SJCRH30 (cell line): ENCODE measurements at regions not wholly inside any gene's neighbourhood (a gene's known extent, or its start where the extent isn't known, plus 50 kb on each side); places are given as distances from the start of the nearest gene placed in this dataset.

Experiments
- DNase-seq, 2 experiments: peaks; one replicate each; pipeline ENCODE4 v3.0.0-alpha.2; 2015 to 2020
- H3K27ac ChIP-seq: fragments of 250-450 bp; sonication (Bioruptor Pico); 2 replicates; pipeline ENCODE4 v1.5.1; 2020; ENCODE audit warnings: mild to moderate bottlenecking, moderate library complexity
- H3K27me3 ChIP-seq: fragments of 250-450 bp; sonication (Bioruptor Pico); 2 replicates; pipeline ENCODE4 v1.5.1; 2020; ENCODE audit warnings: mild to moderate bottlenecking, moderate library complexity
- H3K36me3 ChIP-seq: fragments of 250-450 bp; sonication (Bioruptor Pico); 2 replicates; pipeline ENCODE4 v1.5.1; 2020; ENCODE audit warnings: mild to moderate bottlenecking, moderate library complexity
- H3K4me1 ChIP-seq: fragments of 250-450 bp; sonication (Bioruptor Pico); 2 replicates; pipeline ENCODE4 v1.5.1; 2020; ENCODE audit warnings: mild to moderate bottlenecking, moderate library complexity
- H3K4me3 ChIP-seq: fragments of 250-450 bp; sonication (Bioruptor Pico); 2 replicates; pipeline ENCODE4 v1.5.1; 2020; ENCODE audit warnings: mild to moderate bottlenecking, moderate library complexity
- H3K9me3 ChIP-seq: fragments of 250-450 bp; sonication (Bioruptor Pico); replicated peaks from 2 replicates; pipeline ENCODE4 v1.5.1; 2020; ENCODE audit warnings: mild to moderate bottlenecking, moderate library complexity

DNA sequence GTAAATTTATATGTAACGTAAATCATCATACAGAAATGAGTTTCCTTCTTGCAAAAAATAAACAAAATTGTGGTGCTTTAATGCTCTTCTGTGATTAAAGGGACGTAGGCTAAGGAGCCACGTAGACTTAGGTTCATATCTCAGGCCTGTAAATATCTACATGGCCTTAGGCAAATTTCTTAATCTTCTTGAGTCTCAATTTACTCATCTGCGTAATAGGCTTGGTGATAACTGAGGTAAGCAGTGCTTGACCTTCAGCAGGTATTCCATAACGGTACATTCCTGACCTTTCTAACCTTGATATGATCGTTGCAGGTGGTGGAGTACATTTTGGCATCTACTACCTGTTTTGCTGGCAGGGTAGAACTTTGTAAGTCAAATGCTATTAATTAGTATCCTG lies 65.2 kb upstream of the TLR3 start:
- no peaks in the 10 kb centered on the region for H3K4me1 ChIP-seq
- H3K4me3 ChIP-seq = no peak overlapping the region
- H3K27ac ChIP-seq = no peak overlapping the region
- no peak for DNase-seq
- no peaks in the 10 kb centered on the region for H3K36me3 ChIP-seq
- H3K9me3 ChIP-seq = no peaks in the 10 kb centered on the region
- no peaks in the 10 kb centered on the region for H3K27me3 ChIP-seq

- no peak for DNase-seq
- H3K36me3 ChIP-seq = no peaks in the 10 kb centered on the region
- no peaks in the 10 kb centered on the region for H3K4me1 ChIP-seq
Observed at GRCh38 chr4:186008057-186008456, 60.9 kb upstream of the TLR3 start.

DNA sequence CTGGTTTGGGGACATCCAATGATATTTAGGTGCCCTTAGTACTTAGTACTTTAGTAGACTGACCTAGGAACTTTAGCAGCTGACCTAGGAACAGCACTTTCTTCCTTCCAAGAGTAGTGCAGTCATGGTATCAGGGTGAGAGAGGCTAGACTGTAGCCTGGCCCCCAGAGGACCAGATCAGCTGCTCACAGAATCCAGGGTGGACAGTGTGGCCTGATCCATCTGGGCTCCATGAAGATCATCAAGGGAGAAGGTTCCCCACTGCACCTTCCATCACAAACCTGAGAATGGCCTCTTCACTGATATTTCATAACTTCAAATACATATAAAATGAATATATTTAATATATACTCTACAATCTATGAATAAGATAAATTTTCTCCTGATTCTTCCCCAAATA lies 59.0 kb upstream of the TLR3 start:
- no peak for DNase-seq
- no peaks in the 10 kb centered on the region for H3K4me1 ChIP-seq
- no peaks in the 10 kb centered on the region for H3K27me3 ChIP-seq
- H3K9me3 ChIP-seq = no peaks in the 10 kb centered on the region
- H3K27ac ChIP-seq = no peak overlapping the region
- no peak overlapping the region for H3K4me3 ChIP-seq
- H3K36me3 ChIP-seq = no peaks in the 10 kb centered on the region

More at GRCh38 chr4:186008057-186008456, 60.9 kb upstream of the TLR3 start:
- Histone ChIP-seq H3K27me3 (no peaks in the 10 kb centered on the region), H3K9me3 (no peaks in the 10 kb centered on the region), H3K27ac (no peak overlapping the region), H3K4me3 (no peak overlapping the region)

DNA sequence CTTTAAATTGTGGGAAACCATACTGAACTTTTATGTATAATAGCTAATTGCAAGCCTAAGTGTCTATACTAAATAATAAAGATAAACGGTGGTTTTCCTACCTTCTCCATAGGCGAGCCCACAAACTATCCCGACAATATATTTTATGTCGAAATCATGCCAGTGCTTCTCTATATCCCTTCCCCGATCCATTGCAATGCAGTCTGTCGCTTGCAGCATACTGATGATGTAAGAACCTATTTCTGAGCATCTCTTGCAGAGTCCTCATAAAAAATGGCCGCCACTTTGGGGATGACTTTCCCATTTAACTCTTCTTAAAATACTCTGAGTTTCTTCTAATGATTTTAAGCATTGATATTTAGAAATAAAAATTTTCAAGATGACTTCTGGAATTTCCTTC lies 58.1 kb upstream of the TLR3 start:
- Histone ChIP-seq H3K4me3 (no peak overlapping the region), H3K27ac (no peak overlapping the region), H3K4me1 (no peaks in the 10 kb centered on the region), H3K27me3 (no peaks in the 10 kb centered on the region), H3K36me3 (no peaks in the 10 kb centered on the region), H3K9me3 (no peaks in the 10 kb centered on the region)
- DNase-seq = no peak

DNA sequence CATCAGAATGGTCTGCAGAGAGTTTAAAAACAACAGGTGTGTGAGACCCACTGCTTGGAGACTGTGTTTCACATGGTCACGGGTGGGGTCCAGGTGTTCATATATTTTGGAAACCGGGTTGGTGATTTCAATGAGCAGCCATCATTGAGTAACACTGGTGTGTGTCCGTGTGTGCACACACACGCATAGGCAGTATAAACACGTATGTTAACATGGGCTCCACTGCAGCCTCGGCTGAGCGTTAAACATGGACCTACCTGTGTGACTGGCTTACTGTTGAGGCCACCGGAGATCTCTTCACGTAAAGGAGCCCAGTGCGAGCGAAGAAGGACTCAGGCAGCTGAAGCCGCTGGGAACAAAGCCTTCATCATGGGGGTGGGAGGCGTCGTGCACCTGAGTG lies 56.9 kb upstream of the TLR3 start:
- DNase-seq = no peak
- Histone ChIP-seq H3K36me3 (no peaks in the 10 kb centered on the region), H3K4me3 (no peak overlapping the region), H3K27me3 (no peaks in the 10 kb centered on the region), H3K27ac (no peak overlapping the region), H3K9me3 (no peaks in the 10 kb centered on the region), H3K4me1 (no peaks in the 10 kb centered on the region)

DNA sequence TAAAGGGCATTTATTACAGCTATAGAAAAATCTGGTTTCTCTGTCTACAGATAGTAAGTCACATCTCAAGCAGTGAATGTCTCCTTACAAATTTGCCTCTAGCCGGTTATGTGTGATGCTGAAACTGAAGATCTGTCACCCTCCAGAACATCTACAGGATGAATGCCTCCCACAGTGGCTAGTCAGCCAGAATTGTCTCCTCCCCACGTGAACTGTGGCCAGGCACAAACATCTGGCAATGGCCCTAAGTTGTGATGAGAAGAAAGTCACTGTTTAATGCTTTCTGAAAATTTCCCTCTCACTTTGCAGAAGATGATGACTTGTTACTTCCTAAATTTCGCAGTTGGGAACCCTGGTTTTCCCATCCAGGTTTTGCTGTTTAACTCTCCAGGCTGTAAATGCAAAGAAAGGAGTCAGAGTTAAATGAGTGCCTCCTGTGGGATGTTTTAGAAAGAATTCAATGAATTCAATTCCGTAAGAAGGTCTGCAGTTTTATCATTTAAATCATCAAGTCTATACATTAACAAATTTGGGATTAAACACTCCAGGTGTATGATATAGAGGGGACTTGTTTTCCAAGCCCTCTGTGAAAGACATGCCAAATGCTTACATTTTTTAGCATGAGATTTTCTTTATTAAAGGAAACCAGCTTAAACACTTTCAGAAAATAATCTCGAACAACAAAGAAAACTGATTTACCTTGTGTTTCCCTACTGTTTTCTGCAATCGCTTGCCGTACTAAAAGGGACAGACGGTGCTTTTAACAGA lies 55.4 kb upstream of the TLR3 start:
- Histone ChIP-seq H3K36me3 (no peaks in the 10 kb centered on the region), H3K9me3 (no peaks in the 10 kb centered on the region), H3K4me3 (no peak overlapping the region), H3K4me1 (no peaks in the 10 kb centered on the region), H3K27ac (no peak overlapping the region), H3K27me3 (no peaks in the 10 kb centered on the region)
- DNase-seq = no peak

DNA sequence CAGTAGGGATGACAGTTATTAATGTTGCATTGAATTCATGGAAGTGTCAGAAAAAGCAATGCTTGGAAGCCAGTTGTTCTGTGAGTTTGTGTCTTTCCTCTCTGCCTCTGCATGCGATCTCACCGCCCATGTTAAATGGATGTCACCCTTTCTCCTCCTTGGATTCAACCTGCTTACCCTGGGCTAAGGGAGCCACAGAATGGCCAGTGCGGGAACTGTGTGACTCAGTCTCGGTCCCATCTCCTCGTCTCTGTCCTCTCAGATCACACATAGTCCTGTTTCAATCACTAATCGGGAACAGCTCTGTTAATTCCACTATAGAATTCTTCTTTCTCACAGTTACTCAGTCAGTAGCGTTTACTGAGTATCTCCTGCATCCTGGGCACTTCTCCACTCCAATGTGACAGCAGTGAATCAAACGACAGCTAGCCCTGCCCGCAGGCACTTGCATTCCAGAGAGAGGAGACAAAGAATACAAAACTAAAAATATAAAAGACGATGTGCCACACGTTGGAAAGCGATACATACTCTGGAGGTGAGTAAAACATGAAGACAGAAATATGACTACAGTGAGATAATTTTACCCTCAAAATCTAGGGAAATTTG lies 53.6 kb upstream of the TLR3 start:
- no peak for DNase-seq
- no peak overlapping the region for H3K27ac ChIP-seq
- no peak overlapping the region for H3K4me3 ChIP-seq
- no peaks in the 10 kb centered on the region for H3K4me1 ChIP-seq
- H3K27me3 ChIP-seq = no peaks in the 10 kb centered on the region
- H3K9me3 ChIP-seq = no peaks in the 10 kb centered on the region
- no peaks in the 10 kb centered on the region for H3K36me3 ChIP-seq

DNA sequence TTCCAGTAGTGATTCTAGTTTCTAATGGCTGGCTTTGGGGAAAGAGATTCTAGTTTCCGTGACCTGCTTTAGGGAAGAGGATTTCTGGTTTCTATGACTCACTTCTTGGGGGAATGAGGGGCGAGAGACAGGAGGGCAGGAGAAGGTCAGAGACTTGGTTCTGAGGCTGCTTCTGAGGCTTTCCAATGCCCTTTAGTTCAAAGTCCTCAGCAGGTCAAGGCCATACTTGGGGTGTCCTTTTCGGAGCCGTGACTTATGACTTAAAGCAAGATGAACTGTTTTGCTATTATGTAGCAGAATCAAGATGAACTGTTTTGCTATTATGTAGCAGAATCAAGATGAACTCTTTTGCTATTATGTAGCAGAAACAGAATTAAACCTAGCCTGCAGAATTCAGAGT lies 52.2 kb upstream of the TLR3 start:
- Histone ChIP-seq H3K4me3 (no peak overlapping the region), H3K9me3 (no peaks in the 10 kb centered on the region), H3K27me3 (no peaks in the 10 kb centered on the region), H3K4me1 (no peaks in the 10 kb centered on the region), H3K36me3 (no peaks in the 10 kb centered on the region), H3K27ac (no peak overlapping the region)
- no peak for DNase-seq

DNA sequence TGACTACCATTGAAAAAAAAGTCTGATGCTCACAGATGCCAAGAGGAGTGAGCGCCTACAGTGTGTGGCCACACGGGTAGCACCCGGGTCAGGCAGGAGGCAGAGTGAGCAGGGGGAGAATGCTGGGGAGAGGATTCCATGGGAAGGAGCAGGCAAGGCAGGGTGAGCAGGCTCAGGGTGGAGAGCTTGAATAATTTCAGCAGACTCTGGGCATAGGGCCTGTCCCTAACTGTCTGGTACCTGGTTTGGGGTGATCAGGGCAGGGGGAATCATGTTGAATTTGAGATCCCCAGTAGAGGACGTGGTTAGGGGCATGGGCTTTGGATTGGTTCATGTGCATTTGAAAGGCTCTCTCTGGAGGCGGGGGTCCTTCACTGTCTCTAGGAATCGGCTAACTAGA lies 51.2 kb upstream of the TLR3 start:
- DNase-seq = no peak
- no peaks in the 10 kb centered on the region for H3K36me3 ChIP-seq
- no peaks in the 10 kb centered on the region for H3K9me3 ChIP-seq
- H3K4me3 ChIP-seq = no peak overlapping the region
- H3K4me1 ChIP-seq = no peaks in the 10 kb centered on the region
- H3K27me3 ChIP-seq = no peaks in the 10 kb centered on the region
- H3K27ac ChIP-seq = no peak overlapping the region

DNA sequence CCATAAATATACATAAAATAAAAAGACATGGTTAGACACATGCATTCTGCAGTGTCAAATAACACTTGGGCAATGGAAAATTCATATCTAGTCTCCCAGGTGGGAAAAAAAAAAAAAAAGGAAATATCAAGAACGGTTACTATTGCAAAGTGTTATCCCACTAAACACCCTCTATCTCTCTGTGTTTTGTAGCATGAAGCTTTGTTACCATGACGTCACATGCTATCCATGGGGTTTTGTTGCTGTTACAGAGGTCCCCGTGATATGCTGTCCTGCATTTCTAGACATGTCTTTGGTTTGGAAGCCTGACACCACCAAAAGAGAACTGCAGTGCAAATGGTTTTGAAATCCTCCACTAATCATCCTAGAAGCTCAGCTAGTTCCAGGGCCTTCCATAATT lies 50.7 kb upstream of the TLR3 start:
- H3K36me3 ChIP-seq = no peaks in the 10 kb centered on the region
- no peaks in the 10 kb centered on the region for H3K4me1 ChIP-seq
- DNase-seq = no peak

DNA sequence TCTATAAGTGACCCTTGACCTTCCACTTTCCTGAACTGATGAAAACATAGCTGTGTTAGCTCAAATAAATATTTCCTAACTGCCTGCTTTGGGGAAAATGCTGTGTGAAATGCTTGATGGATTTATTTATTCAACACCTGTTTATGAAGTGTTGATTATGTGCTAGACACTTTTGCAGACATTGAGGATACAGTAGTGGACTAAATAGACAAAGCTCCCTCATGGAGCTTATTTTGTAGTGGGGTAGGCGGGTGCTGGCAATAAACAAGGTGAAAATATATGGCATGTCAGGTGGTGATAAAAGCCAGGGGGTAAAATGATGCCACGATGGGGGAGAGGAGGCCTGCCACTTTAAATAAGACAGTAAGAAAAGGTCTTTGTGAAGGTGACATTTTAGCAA lies 50.2 kb upstream of the TLR3 start:
- no peak for DNase-seq
- Histone ChIP-seq H3K4me3 (no peak overlapping the region), H3K27ac (no peak overlapping the region), H3K9me3 (no peaks in the 10 kb centered on the region), H3K36me3 (no peaks in the 10 kb centered on the region), H3K4me1 (no peaks in the 10 kb centered on the region), H3K27me3 (no peaks in the 10 kb centered on the region)

More for the DNA sequence above, 50.7 kb upstream of the TLR3 start:
- no peak overlapping the region for H3K27ac ChIP-seq
- no peaks in the 10 kb centered on the region for H3K9me3 ChIP-seq
- no peak overlapping the region for H3K4me3 ChIP-seq
- H3K27me3 ChIP-seq = no peaks in the 10 kb centered on the region
